ENCODE measurements at regions not wholly inside any gene's neighbourhood (a gene's known extent, or its start where the extent isn't known, plus 50 kb on each side); places are given as distances from the start of the nearest gene placed in this dataset.
A peak's percentile ranks its signal among the peaks of the same experiment; 100 is the strongest.

DNA sequence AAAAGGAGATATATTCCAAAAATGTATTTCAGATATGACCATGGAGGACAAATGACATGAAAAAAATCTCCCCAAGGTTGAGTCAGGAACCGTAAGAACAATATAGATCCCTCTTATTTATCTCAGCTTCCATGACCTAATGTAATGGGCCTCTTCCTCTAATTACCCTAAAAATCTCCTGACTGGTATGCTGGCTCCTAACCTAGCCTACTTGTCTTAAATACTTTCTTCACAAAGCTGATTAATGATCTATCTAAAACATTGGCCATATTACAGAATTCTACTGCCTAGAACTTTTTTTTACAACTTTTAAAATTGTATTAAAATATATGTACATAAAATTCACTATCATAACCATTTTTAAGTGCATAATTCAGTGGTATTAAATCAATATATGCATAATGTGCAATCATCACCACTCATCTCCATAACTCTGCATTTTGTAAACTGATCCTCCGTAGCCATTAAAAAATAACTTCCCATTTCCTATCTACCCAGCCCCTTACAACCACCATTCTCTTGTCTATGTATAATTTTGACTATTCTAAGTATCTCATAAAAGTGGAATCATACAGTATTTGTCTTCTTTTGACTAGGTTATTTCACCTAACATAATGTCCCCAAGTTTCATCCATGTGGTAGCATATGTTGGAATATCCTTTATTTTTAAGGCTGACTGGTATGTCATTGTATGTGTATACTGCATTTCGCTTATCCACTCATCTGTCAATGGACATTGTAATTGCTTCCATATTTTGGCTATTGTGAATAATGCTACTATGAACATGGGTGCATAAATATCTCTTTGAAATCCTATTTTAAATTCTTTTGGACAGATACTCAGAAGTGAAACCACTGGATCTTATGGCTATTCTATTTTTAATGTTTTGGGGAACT, 464.6 kb downstream of the ADAMTS20 start:
- H3K27me3 Mint-ChIP-seq (ENCODE audit: unreplicated experiment), result peaks cover 6% of the 10 kb centered on the region
- H3K27ac Mint-ChIP-seq (ENCODE audit: unreplicated experiment), result no peak overlapping the region
- no peak for DNase-seq (ENCODE audit: extremely low spot score, unreplicated experiment)
- peaks cover 28% of the 10 kb centered on the region for H3K9me3 Mint-ChIP-seq (ENCODE audit: unreplicated experiment)
- H3K4me1 Mint-ChIP-seq (ENCODE audit: unreplicated experiment), result no peaks in the 10 kb centered on the region
- peaks cover 4% of the 10 kb centered on the region for H3K36me3 Mint-ChIP-seq (ENCODE audit: unreplicated experiment)
- no peak for TF ChIP-seq CTCF (IDR thresholded peaks at IDR 0.05)
- no peak overlapping the region for H3K4me3 Mint-ChIP-seq (ENCODE audit: unreplicated experiment)

GRCh38 chr12:43079476-43079875, 472.5 kb downstream of the ADAMTS20 start:
- TF ChIP-seq CTCF (IDR thresholded peaks at IDR 0.05), result no peak
- no peaks in the 10 kb centered on the region for H3K4me1 Mint-ChIP-seq (ENCODE audit: unreplicated experiment)
- no peak for DNase-seq (ENCODE audit: extremely low spot score, unreplicated experiment)
- H3K27ac Mint-ChIP-seq (ENCODE audit: unreplicated experiment), result no peak overlapping the region
- H3K36me3 Mint-ChIP-seq (ENCODE audit: unreplicated experiment), result no peaks in the 10 kb centered on the region
- peaks cover 5% of the 10 kb centered on the region for H3K9me3 Mint-ChIP-seq (ENCODE audit: unreplicated experiment)
- H3K27me3 Mint-ChIP-seq (ENCODE audit: unreplicated experiment), result peaks cover 7% of the 10 kb centered on the region
- no peak overlapping the region for H3K4me3 Mint-ChIP-seq (ENCODE audit: unreplicated experiment)

DNA sequence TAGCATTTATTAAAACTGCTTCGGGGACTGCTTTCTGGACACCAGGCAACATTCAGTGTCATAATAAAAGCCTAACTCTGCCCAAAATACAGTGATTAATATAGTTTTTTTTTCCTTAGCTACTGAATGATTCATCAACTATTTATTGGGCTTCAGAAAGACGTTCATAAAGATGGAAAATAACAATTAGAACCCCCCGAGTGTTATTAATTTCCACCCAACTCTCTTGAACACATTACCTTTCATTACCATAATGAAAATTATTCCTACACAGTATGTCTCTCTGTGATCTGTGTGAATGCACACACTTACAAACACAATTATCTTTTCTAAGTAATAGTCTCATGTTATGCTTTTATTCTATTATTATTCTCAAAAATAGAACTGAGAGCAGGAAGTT, 473.0 kb downstream of the ADAMTS20 start:
- H3K4me3 Mint-ChIP-seq (ENCODE audit: unreplicated experiment), result no peak overlapping the region
- no peaks in the 10 kb centered on the region for H3K36me3 Mint-ChIP-seq (ENCODE audit: unreplicated experiment)
- H3K27ac Mint-ChIP-seq (ENCODE audit: unreplicated experiment), result no peak overlapping the region
- H3K27me3 Mint-ChIP-seq (ENCODE audit: unreplicated experiment), result peaks cover 7% of the 10 kb centered on the region
- DNase-seq (ENCODE audit: extremely low spot score, unreplicated experiment), result no peak
- peaks cover 5% of the 10 kb centered on the region for H3K9me3 Mint-ChIP-seq (ENCODE audit: unreplicated experiment)
- TF ChIP-seq CTCF (IDR thresholded peaks at IDR 0.05), result no peak
- no peaks in the 10 kb centered on the region for H3K4me1 Mint-ChIP-seq (ENCODE audit: unreplicated experiment)

DNA sequence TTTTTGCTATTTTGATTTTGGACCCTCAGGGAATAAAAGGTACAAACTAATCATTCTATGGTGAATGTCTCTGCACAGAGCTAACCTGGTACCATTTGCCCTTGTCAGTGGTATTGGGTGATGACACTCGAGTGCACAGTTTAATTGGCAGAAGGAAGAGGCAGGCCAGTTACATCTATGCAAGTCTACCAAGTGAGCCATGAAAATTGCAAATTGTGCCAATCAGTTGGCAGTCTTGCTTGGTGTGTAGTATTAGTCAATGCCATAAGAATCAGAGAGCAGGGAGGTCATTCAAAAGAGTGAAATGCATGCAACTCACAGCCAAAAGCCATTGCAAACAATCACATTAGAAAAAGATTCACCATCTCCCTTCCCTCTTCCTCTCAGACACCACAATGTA, 479.6 kb downstream of the ADAMTS20 start:
- no peak for DNase-seq (ENCODE audit: extremely low spot score, unreplicated experiment)
- Mint-ChIP-seq H3K27me3 (ENCODE audit: unreplicated experiment) (no peaks in the 10 kb centered on the region), H3K4me1 (ENCODE audit: unreplicated experiment) (peaks cover 15% of the 10 kb centered on the region), H3K27ac (ENCODE audit: unreplicated experiment) (no peak overlapping the region), H3K36me3 (ENCODE audit: unreplicated experiment) (no peaks in the 10 kb centered on the region), H3K9me3 (ENCODE audit: unreplicated experiment) (no peaks in the 10 kb centered on the region), H3K4me3 (ENCODE audit: unreplicated experiment) (no peak overlapping the region)
- no peak for TF ChIP-seq CTCF (IDR thresholded peaks at IDR 0.05)

DNA sequence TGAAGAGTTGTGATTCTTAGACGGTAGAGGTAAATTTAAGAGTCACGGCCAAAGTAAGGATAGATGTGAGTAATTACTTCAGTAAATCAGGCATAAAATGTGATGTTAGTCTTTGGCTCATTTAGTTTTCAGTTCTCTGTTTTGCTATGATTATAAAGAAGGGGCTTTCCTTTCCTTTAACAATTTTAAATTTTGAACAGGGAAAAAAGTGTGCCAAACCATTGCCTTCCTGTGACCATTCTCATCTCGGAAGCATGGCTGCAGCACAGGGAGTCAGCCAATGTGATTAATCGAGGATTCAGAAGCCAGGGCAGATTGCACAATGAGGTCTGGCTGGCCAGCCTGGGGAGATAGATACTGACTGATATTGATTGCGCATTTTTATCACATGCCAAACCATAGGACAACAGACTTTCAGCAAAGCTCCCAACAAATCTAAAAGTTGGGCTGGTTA, 480.2 kb upstream of the PRICKLE1 start:
- TF ChIP-seq CTCF (IDR thresholded peaks at IDR 0.05), result no peak
- Mint-ChIP-seq H3K27me3 (ENCODE audit: unreplicated experiment) (no peaks in the 10 kb centered on the region), H3K36me3 (ENCODE audit: unreplicated experiment) (no peaks in the 10 kb centered on the region), H3K4me3 (ENCODE audit: unreplicated experiment) (no peak overlapping the region), H3K9me3 (ENCODE audit: unreplicated experiment) (no peaks in the 10 kb centered on the region), H3K27ac (ENCODE audit: unreplicated experiment) (peak overlapping the region; percentile 19), H3K4me1 (ENCODE audit: unreplicated experiment) (peaks cover 32% of the 10 kb centered on the region)
- no peak for DNase-seq (ENCODE audit: extremely low spot score, unreplicated experiment)

All from osteocyte (in vitro differentiated cells).